Kidney epithelial cell (primary cell): ENCODE measurements at regions not wholly inside any gene's neighbourhood (a gene's known extent, or its start where the extent isn't known, plus 50 kb on each side); places are given as distances from the start of the nearest gene placed in this dataset.

ENCODE experiments used
- DNase-seq: peaks from one replicate; pipeline ENCODE4 v3.0.0-alpha.2; 2010; ENCODE audit warnings: low read depth
- H3K27me3 ChIP-seq: 2 replicates; pipeline ENCODE4 v1.6.0; 2011; ENCODE audit warnings: low read length; ENCODE audit not compliant: control insufficient read depth, insufficient read depth
- H3K36me3 ChIP-seq: 2 replicates; pipeline ENCODE4 v1.5.1; 2011; ENCODE audit warnings: low read length; ENCODE audit not compliant: control insufficient read depth, insufficient read depth
- H3K4me3 ChIP-seq: 2 replicates; pipeline ENCODE4 v1.5.1; 2011; ENCODE audit warnings: low read depth, mild to moderate bottlenecking, control low read depth, low read length
- CTCF ChIP-seq: IDR thresholded peaks from 2 replicates; pipeline ENCODE4 v1.5.1; 2011; ENCODE audit warnings: mild to moderate bottlenecking, moderate library complexity, low read length, control low read depth, inconsistent platforms; ENCODE audit not compliant: insufficient read depth, poor library complexity, severe bottlenecking

- H3K27me3 ChIP-seq: no peaks in the 10 kb centered on the region
- TF ChIP-seq CTCF: no peak
- DNase-seq: no peak
- no peaks in the 10 kb centered on the region for H3K36me3 ChIP-seq
- H3K4me3 ChIP-seq: no peak overlapping the region
Measured at GRCh38 chr3:145604851-145605250, 556.1 kb downstream of the PLOD2 start.

GRCh38 chr3:145620002-145620401 lies 541.0 kb downstream of the PLOD2 start:
- TF ChIP-seq CTCF: no peak
- DNase-seq: no peak
- H3K4me3 ChIP-seq: no peak overlapping the region
- no peaks in the 10 kb centered on the region for H3K27me3 ChIP-seq
- H3K36me3 ChIP-seq: no peaks in the 10 kb centered on the region

GRCh38 chr3:145620486-145620885 lies 540.5 kb downstream of the PLOD2 start:
- Histone ChIP-seq H3K27me3 (no peaks in the 10 kb centered on the region), H3K4me3 (no peak overlapping the region), H3K36me3 (no peaks in the 10 kb centered on the region)
- DNase-seq: no peak
- no peak for TF ChIP-seq CTCF

- TF ChIP-seq CTCF: no peak
- Histone ChIP-seq H3K4me3 (no peak overlapping the region), H3K36me3 (no peaks in the 10 kb centered on the region), H3K27me3 (no peaks in the 10 kb centered on the region)
- no peak for DNase-seq
Measured at GRCh38 chr3:145623349-145623748, 537.6 kb downstream of the PLOD2 start.

- Histone ChIP-seq H3K36me3 (no peaks in the 10 kb centered on the region), H3K27me3 (no peaks in the 10 kb centered on the region), H3K4me3 (no peak overlapping the region)
- DNase-seq: no peak
- TF ChIP-seq CTCF: no peak
Measured at GRCh38 chr3:145628211-145628610, 532.8 kb downstream of the PLOD2 start.

- H3K4me3 ChIP-seq: no peak overlapping the region
- H3K27me3 ChIP-seq: no peaks in the 10 kb centered on the region
- no peaks in the 10 kb centered on the region for H3K36me3 ChIP-seq
- no peak for DNase-seq
- no peak for TF ChIP-seq CTCF
Measured at GRCh38 chr3:145637105-145637504, 523.9 kb downstream of the PLOD2 start.
